Spleen (tissue), 11 donors: ENCODE measurements at regions not wholly inside any gene's neighbourhood (a gene's known extent, or its start where the extent isn't known, plus 50 kb on each side); places are given as distances from the start of the nearest gene placed in this dataset.
A peak's percentile ranks its signal among the peaks of the same experiment; 100 is the strongest.

ENCODE experiments used
- DNase-seq: peaks from one replicate; pipeline ENCODE4 v3.0.0-alpha.2; 2020
- H3K27ac ChIP-seq, 8 donors: fragments of 200-600 bp; sonication (generic) in 7 of 8; 1 replicate in 4 of 8; 2 replicates in 4 of 8; pipeline versions ENCODE4 v1.5.0 to v1.8.0; 2016 to 2021; ENCODE audit warnings: inconsistent platforms in 4 of 8, mild to moderate bottlenecking in 4 of 8, moderate library complexity in 1 of 8
- H3K27me3 ChIP-seq, 7 donors: fragments of 200-600 bp; sonication (generic) in 6 of 7; replicated peaks in 1 of 7; 1 replicate in 4 of 7; 2 replicates in 3 of 7; pipeline versions ENCODE4 v1.5.0 to v1.8.0; 2016 to 2021; ENCODE audit warnings: inconsistent platforms in 3 of 7, mild to moderate bottlenecking in 1 of 7
- H3K36me3 ChIP-seq, 6 donors: fragments of 200-600 bp; sonication (generic) in 5 of 6; 1 replicate in 4 of 6; 2 replicates in 2 of 6; pipeline versions ENCODE4 v1.5.0 to v1.8.0; 2016 to 2021; ENCODE audit warnings: inconsistent platforms in 2 of 6
- H3K4me1 ChIP-seq, 6 donors: fragments of 200-600 bp; sonication (generic) in 5 of 6; 1 replicate in 3 of 6; 2 replicates in 3 of 6; pipeline versions ENCODE4 v1.5.0 to v1.8.0; 2016 to 2021; ENCODE audit warnings: inconsistent platforms in 3 of 6
- H3K4me3 ChIP-seq, 8 donors: fragments of 200-600 bp; sonication (generic) in 7 of 8; 1 replicate in 4 of 8; 2 replicates in 4 of 8; pipeline versions ENCODE4 v1.5.0 to v1.8.0; 2016 to 2021; ENCODE audit warnings: inconsistent platforms in 4 of 8, mild to moderate bottlenecking in 4 of 8, moderate library complexity in 2 of 8
- H3K9me3 ChIP-seq, 8 donors: fragments of 200-600 bp; sonication (generic) in 7 of 8; 1 replicate in 4 of 8; 2 replicates in 4 of 8; pipeline versions ENCODE4 v1.5.0 to v1.8.0; 2016 to 2021; ENCODE audit warnings: inconsistent platforms in 4 of 8
- POLR2A ChIP-seq, 3 donors: fragments of 450-650 bp; IDR thresholded peaks; one replicate each; pipeline ENCODE4 v1.5.1; 2017; ENCODE audit warnings: antibody characterized with exemption in 3 of 3, mild to moderate bottlenecking in 1 of 3
- POLR2AphosphoS5 ChIP-seq, 3 donors: sonication (generic); formaldehyde crosslinking; IDR thresholded peaks; one replicate each; pipeline ENCODE4 v1.5.1; 2017; ENCODE audit warnings: antibody characterized with exemption in 3 of 3
- WGBS, 5 donors: extraction: QIAGEN DNeasy Blood & Tissue Kit in 3 of 5; methylation state at CpG; one replicate each; pipeline versions ENCODE4 v1.1.5 to v1.1.7; 2013 to 2018; 5-methylcytosine and 5-hydroxymethylcytosine counted together
- intact Hi-C: fragments of 100-400 bp; cut with DNase I; formaldehyde crosslinking; loops from one replicate; pipeline ENCODE4 v1.15.0; 2023; ENCODE audit warnings: low total_unique reads
- TF ChIP-seq, protein P1 (sequence below), 11 experiments: fragments of 200-600 bp in 7 of 11; fragments of 450-650 bp in 4 of 11; sonication (generic) in 4 of 11; IDR thresholded peaks in 8 of 11; conservative IDR thresholded peaks in 3 of 11; 1 replicate in 7 of 11; 2 replicates in 4 of 11; pipeline versions ENCODE4 v1.4.0 to v1.8.0; 2016 to 2021; ENCODE audit warnings: antibody characterized with exemption in 11 of 11, inconsistent platforms in 4 of 11, mild to moderate bottlenecking in 1 of 11
- donor health status: healthy with polysubstance abuse.
- donor health status: DM: no; HTN: no; CAD: no; lungs with moderate emphysema.
- donor health status: DM: no; HTN: no; CAD: no.
- donor health status: Bipolar disorder and iron deficiency.
- donor health status: healthy.
- donor health status: DM: no; HTN: no; CAD: no.
- donor health status: DM: yes; HTN: yes; CAD: no.

DNA sequence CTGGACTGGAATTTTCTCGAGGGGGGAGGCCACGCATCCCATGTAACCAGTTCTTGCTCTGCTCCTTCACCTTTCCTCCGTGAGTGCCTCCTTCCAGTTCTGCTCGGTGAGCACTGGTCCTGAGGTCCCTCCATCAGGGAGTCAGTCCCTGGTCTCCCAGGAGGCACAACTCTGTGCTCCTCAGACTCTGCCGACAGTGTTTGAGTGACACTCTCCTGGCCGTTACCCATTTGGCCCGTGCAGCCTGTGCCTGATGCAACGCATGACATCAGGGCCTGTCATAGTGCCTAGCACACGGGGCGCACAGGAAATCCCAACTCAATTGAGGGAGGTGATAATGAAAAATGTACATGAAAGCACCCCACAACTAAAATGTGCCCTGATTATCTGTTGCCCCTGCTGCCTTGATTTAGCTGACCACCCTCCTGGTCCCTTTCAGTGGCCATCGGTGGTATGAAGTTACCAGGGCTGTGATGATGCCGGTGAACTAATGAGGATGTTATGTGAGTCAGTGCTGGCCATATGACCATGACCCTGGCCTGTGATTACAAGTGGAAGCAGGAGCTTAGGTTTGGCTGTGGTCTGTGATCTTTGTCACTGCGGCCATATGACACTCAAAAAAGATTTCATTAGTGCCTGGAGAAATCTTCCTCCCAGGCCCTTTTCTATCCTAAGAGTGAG is 144.6 kb downstream of the TDRD15 start:
- TF ChIP-seq POLR2A (IDR thresholded peaks at IDR 0.05): no peak
- TF ChIP-seq, protein P1, sequence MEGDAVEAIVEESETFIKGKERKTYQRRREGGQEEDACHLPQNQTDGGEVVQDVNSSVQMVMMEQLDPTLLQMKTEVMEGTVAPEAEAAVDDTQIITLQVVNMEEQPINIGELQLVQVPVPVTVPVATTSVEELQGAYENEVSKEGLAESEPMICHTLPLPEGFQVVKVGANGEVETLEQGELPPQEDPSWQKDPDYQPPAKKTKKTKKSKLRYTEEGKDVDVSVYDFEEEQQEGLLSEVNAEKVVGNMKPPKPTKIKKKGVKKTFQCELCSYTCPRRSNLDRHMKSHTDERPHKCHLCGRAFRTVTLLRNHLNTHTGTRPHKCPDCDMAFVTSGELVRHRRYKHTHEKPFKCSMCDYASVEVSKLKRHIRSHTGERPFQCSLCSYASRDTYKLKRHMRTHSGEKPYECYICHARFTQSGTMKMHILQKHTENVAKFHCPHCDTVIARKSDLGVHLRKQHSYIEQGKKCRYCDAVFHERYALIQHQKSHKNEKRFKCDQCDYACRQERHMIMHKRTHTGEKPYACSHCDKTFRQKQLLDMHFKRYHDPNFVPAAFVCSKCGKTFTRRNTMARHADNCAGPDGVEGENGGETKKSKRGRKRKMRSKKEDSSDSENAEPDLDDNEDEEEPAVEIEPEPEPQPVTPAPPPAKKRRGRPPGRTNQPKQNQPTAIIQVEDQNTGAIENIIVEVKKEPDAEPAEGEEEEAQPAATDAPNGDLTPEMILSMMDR (IDR thresholded peaks at IDR 0.05 in 8 of 11, conservative IDR thresholded peaks at IDR 0.05 in 3 of 11): no peak
- TF ChIP-seq POLR2AphosphoS5 (IDR thresholded peaks at IDR 0.05): no peak
- Histone ChIP-seq H3K27ac (no peak overlapping the region), H3K9me3 (no peaks in the 10 kb centered on the region), H3K27me3 (no peaks in the 10 kb centered on the region), H3K4me1 (peaks cover 0 to 29% (median 8%) of the 10 kb centered on the region in 6 donors), H3K4me3 (no peak overlapping the region), H3K36me3 (no peaks in the 10 kb centered on the region)
- 76 to 87% (median 82%) methylated on average over 13 of the region's 13 CpGs for WGBS, 5 donors
- no peak for DNase-seq
- intact Hi-C loops: no loop called here

DNA sequence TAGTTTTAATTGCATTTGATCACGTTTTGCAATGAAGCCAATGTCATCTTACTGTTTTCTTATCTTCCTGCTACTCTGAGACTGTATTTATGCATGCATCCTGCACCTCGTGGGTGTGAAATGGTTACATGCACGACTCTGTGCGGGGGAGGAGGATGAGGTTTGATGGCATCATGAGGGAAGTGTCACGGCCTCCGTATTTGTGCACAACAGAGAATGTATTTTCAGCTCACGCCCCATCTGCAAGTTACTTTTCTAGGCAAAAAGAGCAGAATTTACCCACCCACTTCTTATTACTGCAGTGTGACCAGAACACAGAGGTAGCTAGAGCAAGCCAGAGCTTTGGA is 145.1 kb downstream of the TDRD15 start:
- no peak overlapping the region for H3K27ac ChIP-seq
- DNase-seq: no peak
- H3K27me3 ChIP-seq: no peaks in the 10 kb centered on the region
- no peak overlapping the region for H3K4me3 ChIP-seq
- WGBS, 5 donors: 45 to 74% (median 65%) methylated on average over 7 of the region's 7 CpGs
- H3K4me1 ChIP-seq: peaks cover 0 to 29% (median 8%) of the 10 kb centered on the region in 6 donors
- no peak for TF ChIP-seq POLR2AphosphoS5 (IDR thresholded peaks at IDR 0.05)
- TF ChIP-seq, protein P1 (IDR thresholded peaks at IDR 0.05 in 8 of 11, conservative IDR thresholded peaks at IDR 0.05 in 3 of 11): no peak
- no peak for TF ChIP-seq POLR2A (IDR thresholded peaks at IDR 0.05)
- no peaks in the 10 kb centered on the region for H3K9me3 ChIP-seq
- H3K36me3 ChIP-seq: no peaks in the 10 kb centered on the region
- intact Hi-C loops: no loop called here

DNA sequence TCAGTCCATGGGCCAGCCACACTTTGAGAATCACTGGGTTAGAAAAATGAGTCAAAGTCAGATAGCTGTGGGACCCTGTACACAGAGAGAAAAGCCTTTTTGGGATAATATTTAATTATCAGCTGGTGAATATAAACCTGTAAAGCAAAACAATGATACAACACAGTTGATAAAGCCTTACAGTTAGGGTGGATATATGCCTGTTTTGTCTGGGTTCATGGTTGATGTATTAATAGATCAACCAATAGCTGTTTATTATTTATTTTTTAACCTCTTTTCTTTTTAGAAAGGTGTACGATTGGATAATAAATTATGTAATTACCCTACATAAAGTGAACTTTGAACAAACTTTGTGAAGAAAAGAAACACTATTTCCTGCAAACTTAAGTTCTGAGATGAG is 145.6 kb downstream of the TDRD15 start:
- H3K27ac ChIP-seq: peak overlapping the region in 3 of 8 donors; percentile 0 to 44 (median 36)
- WGBS, 5 donors: 59 to 74% (median 69%) methylated on average over 1 of the region's 1 CpG
- no peaks in the 10 kb centered on the region for H3K27me3 ChIP-seq
- peaks cover 0 to 29% (median 8%) of the 10 kb centered on the region in 6 donors for H3K4me1 ChIP-seq
- H3K36me3 ChIP-seq: no peaks in the 10 kb centered on the region
- H3K9me3 ChIP-seq: no peaks in the 10 kb centered on the region
- intact Hi-C loops: no loop called here
- no peak for TF ChIP-seq POLR2A (IDR thresholded peaks at IDR 0.05)
- no peak for TF ChIP-seq POLR2AphosphoS5 (IDR thresholded peaks at IDR 0.05)
- TF ChIP-seq, protein P1 (IDR thresholded peaks at IDR 0.05 in 8 of 11, conservative IDR thresholded peaks at IDR 0.05 in 3 of 11): no peak
- H3K4me3 ChIP-seq: no peak overlapping the region
- DNase-seq: no peak

DNA sequence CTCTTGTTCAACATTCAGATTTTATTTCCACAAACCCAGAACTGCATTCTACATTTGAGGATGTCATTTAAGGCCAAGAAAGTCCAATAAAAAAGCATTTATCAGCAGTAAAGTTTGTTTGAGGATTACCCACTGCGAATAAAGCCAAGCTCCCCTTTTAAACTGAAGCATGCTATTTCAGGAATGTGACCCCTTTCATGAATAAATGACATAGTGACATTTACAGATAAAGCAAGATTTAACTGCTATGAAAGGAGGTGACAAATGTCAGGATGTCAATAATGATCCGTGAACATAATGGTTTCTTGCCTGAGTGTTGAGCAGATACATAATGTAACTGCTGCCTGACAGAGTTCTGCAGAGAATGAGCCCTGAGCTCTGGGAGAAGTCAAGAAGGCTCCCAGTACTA is 146.3 kb downstream of the TDRD15 start:
- no peaks in the 10 kb centered on the region for H3K36me3 ChIP-seq
- H3K4me3 ChIP-seq: no peak overlapping the region
- WGBS, 5 donors: 61 to 75% (median 67%) methylated on average over 2 of the region's 2 CpGs
- TF ChIP-seq, protein P1 (IDR thresholded peaks at IDR 0.05 in 8 of 11, conservative IDR thresholded peaks at IDR 0.05 in 3 of 11): no peak
- TF ChIP-seq POLR2A (IDR thresholded peaks at IDR 0.05): no peak
- TF ChIP-seq POLR2AphosphoS5 (IDR thresholded peaks at IDR 0.05): no peak
- H3K4me1 ChIP-seq: peaks cover 0 to 29% (median 8%) of the 10 kb centered on the region in 6 donors
- DNase-seq: no peak
- intact Hi-C loops: no loop called here
- H3K9me3 ChIP-seq: no peaks in the 10 kb centered on the region
- no peaks in the 10 kb centered on the region for H3K27me3 ChIP-seq
- H3K27ac ChIP-seq: peak overlapping the region in 4 of 8 donors; percentile 0 to 53 (median 40)
